AG04449 (cell line): ENCODE measurements at regions not wholly inside any gene's neighbourhood (a gene's known extent, or its start where the extent isn't known, plus 50 kb on each side); places are given as distances from the start of the nearest gene placed in this dataset.

ENCODE experiments used
- CTCF ChIA-PET: fragments of 350-600 bp; formaldehyde crosslinking; extraction: SDS; loops from one replicate; lab custom pipeline; 2021; ENCODE audit warnings: antibody characterized with exemption; lab: Yijun Ruan, JAX
- POLR2A ChIA-PET: fragments of 400-600, 350-600 bp; formaldehyde crosslinking; extraction: SDS; loops from one replicate; lab custom pipeline; 2020; ENCODE audit warnings: antibody characterized with exemption, inconsistent platforms; lab: Yijun Ruan, JAX
- DNase-seq: peaks from one replicate; pipeline ENCODE4 v3.0.0-alpha.2; 2010; ENCODE audit warnings: low read depth, low spot score
- H3K4me3 ChIP-seq: 2 replicates; pipeline ENCODE4 v1.5.1; 2011; ENCODE audit warnings: low read depth, mild to moderate bottlenecking, control low read depth, low read length
- CTCF ChIP-seq: IDR thresholded peaks from one replicate; pipeline ENCODE4 v1.5.1; 2011; ENCODE audit warnings: mild to moderate bottlenecking, moderate library complexity, low read length, control low read depth, inconsistent platforms; ENCODE audit not compliant: insufficient read depth; ENCODE audit errors: missing control alignments

- POLR2A ChIA-PET, result no interaction called here
Observed at GRCh38 chr22:49715450-49715849, 112.2 kb downstream of the BRD1 start.

GRCh38 chr22:49713003-49713402 is 114.7 kb downstream of the BRD1 start:
- no peak for TF ChIP-seq CTCF
- POLR2A ChIA-PET, result no interaction called here
- no peak overlapping the region for H3K4me3 ChIP-seq
- CTCF ChIA-PET, result no interaction called here
- DNase-seq, result no peak

More at GRCh38 chr22:49715450-49715849, 112.2 kb downstream of the BRD1 start:
- no peak for TF ChIP-seq CTCF
- DNase-seq, result no peak
- CTCF ChIA-PET, result interaction anchor here (0.8 kb wide), 1 partner anchor 8 kb away, joined by 3 read pairs; no protein-coding TSS in a partner anchor
- no peak overlapping the region for H3K4me3 ChIP-seq

- no peak for TF ChIP-seq CTCF
- ChIA-PET POLR2A (no interaction called here), CTCF (no interaction called here)
- H3K4me3 ChIP-seq, result no peak overlapping the region
- DNase-seq, result no peak
Observed at GRCh38 chr22:49712195-49712791, 115.4 kb downstream of the BRD1 start.

GRCh38 chr22:49710746-49711145 is 116.9 kb downstream of the BRD1 start:
- H3K4me3 ChIP-seq, result no peak overlapping the region
- CTCF ChIA-PET, result no interaction called here
- DNase-seq, result no peak
- POLR2A ChIA-PET, result no interaction called here
- no peak for TF ChIP-seq CTCF

GRCh38 chr22:49709464-49709863 is 118.2 kb downstream of the BRD1 start:
- H3K4me3 ChIP-seq, result no peak overlapping the region
- DNase-seq, result no peak
- ChIA-PET POLR2A (no interaction called here), CTCF (no interaction called here)
- no peak for TF ChIP-seq CTCF

- no peak overlapping the region for H3K4me3 ChIP-seq
- no peak for DNase-seq
- TF ChIP-seq CTCF, result no peak
- POLR2A ChIA-PET, result no interaction called here
- CTCF ChIA-PET, result no interaction called here
Observed at GRCh38 chr22:49705972-49706352, 121.7 kb downstream of the BRD1 start.
